ENCODE measurements at regions not wholly inside any gene's neighbourhood (a gene's known extent, or its start where the extent isn't known, plus 50 kb on each side); places are given as distances from the start of the nearest gene placed in this dataset.

DNA sequence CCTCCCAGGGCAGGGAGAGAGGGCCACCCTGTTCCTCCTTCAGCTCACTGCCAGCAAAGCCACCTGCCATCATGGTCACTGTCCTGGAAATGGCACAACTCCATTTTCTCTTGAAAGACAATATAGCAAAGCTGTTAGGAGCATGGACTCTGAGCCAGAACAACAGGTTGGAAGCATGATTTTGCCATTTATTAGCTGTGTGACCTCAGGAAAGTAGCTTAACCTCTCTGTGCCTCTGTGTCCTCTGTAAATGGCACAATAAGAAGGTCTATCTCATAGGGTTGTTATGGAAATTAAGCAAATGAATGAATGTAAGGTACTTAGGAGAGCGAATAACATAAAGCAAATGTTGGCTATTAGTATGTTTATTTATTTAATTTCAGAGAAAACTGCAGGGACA is 730.4 kb upstream of the ID2 start:
- TF ChIP-seq, protein P1, sequence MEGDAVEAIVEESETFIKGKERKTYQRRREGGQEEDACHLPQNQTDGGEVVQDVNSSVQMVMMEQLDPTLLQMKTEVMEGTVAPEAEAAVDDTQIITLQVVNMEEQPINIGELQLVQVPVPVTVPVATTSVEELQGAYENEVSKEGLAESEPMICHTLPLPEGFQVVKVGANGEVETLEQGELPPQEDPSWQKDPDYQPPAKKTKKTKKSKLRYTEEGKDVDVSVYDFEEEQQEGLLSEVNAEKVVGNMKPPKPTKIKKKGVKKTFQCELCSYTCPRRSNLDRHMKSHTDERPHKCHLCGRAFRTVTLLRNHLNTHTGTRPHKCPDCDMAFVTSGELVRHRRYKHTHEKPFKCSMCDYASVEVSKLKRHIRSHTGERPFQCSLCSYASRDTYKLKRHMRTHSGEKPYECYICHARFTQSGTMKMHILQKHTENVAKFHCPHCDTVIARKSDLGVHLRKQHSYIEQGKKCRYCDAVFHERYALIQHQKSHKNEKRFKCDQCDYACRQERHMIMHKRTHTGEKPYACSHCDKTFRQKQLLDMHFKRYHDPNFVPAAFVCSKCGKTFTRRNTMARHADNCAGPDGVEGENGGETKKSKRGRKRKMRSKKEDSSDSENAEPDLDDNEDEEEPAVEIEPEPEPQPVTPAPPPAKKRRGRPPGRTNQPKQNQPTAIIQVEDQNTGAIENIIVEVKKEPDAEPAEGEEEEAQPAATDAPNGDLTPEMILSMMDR (IDR thresholded peaks at IDR 0.05): no peak
- TF ChIP-seq EZH2phosphoT487 (IDR thresholded peaks at IDR 0.05) (no peak), EZH2 (IDR thresholded peaks at IDR 0.05) (no peak)
